WTC11 (cell line): ENCODE measurements at regions not wholly inside any gene's neighbourhood (a gene's known extent, or its start where the extent isn't known, plus 50 kb on each side); places are given as distances from the start of the nearest gene placed in this dataset.

Experiments used
- AFF4 ChIP-seq: sonication (generic); formaldehyde crosslinking; IDR thresholded peaks from 2 replicates; pipeline ENCODE4 v1.8.1; 2023; ENCODE audit warnings: mild to moderate bottlenecking, missing genetic modification reagents, borderline replicate concordance
- ATF1 ChIP-seq: sonication (generic); formaldehyde crosslinking; IDR thresholded peaks from 2 replicates; pipeline ENCODE4 v1.8.1; 2023; ENCODE audit warnings: mild to moderate bottlenecking, moderate library complexity, missing genetic modification reagents
- ATF3 ChIP-seq: sonication (generic); formaldehyde crosslinking; conservative IDR thresholded peaks from 2 replicates; pipeline ENCODE4 v1.8.1; 2022; ENCODE audit warnings: mild to moderate bottlenecking, missing genetic modification reagents
- TCF7 ChIP-seq: sonication (generic); formaldehyde crosslinking; IDR thresholded peaks from 2 replicates; pipeline ENCODE4 v1.8.0; 2022; ENCODE audit warnings: mild to moderate bottlenecking, low read depth, missing genetic modification reagents, moderate library complexity
- ZNF317 ChIP-seq: sonication (generic); formaldehyde crosslinking; IDR thresholded peaks from 2 replicates; pipeline ENCODE4 v1.8.1; 2023; ENCODE audit warnings: low read depth, mild to moderate bottlenecking, moderate library complexity, missing genetic modification reagents, borderline replicate concordance
- TF ChIP-seq, protein P1 (sequence below): fragments of 250-450 bp; sonication (Bioruptor Pico); IDR thresholded peaks from 2 replicates; pipeline ENCODE4 v2.1.2; 2022; ENCODE audit warnings: mild to moderate bottlenecking, moderate library complexity
- TF ChIP-seq, protein P2 (sequence below): sonication (generic); formaldehyde crosslinking; conservative IDR thresholded peaks from 2 replicates; pipeline ENCODE4 v1.8.1; 2023; ENCODE audit warnings: mild to moderate bottlenecking, low read depth, missing genetic modification reagents, moderate library complexity
- TF ChIP-seq, protein P3 (sequence below): fragments of 200-600 bp; IDR thresholded peaks from 2 replicates; pipeline ENCODE4 v1.8.0; 2022; ENCODE audit warnings: antibody characterized with exemption
- TF ChIP-seq, protein P4 (sequence below): sonication (generic); formaldehyde crosslinking; IDR thresholded peaks from 2 replicates; pipeline ENCODE4 v1.8.0; 2022; ENCODE audit warnings: mild to moderate bottlenecking, missing genetic modification reagents

DNA sequence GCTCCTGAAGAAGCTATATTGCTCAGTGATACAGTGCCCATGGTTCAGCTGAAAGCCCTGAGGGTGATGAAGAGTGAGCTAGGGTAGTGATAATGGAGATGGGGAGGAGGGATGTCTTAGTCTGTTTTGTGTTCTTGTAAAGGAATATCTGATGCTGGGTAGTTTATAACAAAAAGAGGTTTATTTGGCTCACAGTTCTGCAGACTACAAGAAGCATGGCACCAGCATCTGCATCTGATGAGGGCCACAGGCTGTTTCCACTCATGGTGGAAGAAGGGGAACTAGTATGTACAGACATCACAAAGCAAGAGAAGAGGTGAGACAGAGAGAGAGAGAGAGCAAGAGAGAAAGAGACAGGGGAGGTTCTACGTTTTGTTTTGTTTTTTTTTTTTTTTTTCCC is 417.3 kb upstream of the TRIB2 start:
- TF ChIP-seq, protein P1, sequence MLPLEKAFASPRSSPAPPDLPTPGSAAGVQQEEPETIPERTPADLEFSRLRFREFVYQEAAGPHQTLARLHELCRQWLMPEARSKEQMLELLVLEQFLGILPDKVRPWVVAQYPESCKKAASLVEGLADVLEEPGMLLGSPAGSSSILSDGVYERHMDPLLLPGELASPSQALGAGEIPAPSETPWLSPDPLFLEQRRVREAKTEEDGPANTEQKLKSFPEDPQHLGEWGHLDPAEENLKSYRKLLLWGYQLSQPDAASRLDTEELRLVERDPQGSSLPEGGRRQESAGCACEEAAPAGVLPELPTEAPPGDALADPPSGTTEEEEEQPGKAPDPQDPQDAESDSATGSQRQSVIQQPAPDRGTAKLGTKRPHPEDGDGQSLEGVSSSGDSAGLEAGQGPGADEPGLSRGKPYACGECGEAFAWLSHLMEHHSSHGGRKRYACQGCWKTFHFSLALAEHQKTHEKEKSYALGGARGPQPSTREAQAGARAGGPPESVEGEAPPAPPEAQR (CRISPR knock-in tag): no peak
- TF ChIP-seq, protein P2, sequence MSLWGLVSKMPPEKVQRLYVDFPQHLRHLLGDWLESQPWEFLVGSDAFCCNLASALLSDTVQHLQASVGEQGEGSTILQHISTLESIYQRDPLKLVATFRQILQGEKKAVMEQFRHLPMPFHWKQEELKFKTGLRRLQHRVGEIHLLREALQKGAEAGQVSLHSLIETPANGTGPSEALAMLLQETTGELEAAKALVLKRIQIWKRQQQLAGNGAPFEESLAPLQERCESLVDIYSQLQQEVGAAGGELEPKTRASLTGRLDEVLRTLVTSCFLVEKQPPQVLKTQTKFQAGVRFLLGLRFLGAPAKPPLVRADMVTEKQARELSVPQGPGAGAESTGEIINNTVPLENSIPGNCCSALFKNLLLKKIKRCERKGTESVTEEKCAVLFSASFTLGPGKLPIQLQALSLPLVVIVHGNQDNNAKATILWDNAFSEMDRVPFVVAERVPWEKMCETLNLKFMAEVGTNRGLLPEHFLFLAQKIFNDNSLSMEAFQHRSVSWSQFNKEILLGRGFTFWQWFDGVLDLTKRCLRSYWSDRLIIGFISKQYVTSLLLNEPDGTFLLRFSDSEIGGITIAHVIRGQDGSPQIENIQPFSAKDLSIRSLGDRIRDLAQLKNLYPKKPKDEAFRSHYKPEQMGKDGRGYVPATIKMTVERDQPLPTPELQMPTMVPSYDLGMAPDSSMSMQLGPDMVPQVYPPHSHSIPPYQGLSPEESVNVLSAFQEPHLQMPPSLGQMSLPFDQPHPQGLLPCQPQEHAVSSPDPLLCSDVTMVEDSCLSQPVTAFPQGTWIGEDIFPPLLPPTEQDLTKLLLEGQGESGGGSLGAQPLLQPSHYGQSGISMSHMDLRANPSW (CRISPR knock-in tag): no peak
- TF ChIP-seq ZNF317 (CRISPR knock-in tag) (no peak), TCF7 (CRISPR knock-in tag) (no peak), AFF4 (CRISPR knock-in tag) (no peak), ATF1 (CRISPR knock-in tag) (no peak), ATF3 (CRISPR knock-in tag) (no peak)
- TF ChIP-seq, protein P3, sequence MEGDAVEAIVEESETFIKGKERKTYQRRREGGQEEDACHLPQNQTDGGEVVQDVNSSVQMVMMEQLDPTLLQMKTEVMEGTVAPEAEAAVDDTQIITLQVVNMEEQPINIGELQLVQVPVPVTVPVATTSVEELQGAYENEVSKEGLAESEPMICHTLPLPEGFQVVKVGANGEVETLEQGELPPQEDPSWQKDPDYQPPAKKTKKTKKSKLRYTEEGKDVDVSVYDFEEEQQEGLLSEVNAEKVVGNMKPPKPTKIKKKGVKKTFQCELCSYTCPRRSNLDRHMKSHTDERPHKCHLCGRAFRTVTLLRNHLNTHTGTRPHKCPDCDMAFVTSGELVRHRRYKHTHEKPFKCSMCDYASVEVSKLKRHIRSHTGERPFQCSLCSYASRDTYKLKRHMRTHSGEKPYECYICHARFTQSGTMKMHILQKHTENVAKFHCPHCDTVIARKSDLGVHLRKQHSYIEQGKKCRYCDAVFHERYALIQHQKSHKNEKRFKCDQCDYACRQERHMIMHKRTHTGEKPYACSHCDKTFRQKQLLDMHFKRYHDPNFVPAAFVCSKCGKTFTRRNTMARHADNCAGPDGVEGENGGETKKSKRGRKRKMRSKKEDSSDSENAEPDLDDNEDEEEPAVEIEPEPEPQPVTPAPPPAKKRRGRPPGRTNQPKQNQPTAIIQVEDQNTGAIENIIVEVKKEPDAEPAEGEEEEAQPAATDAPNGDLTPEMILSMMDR: no peak
- TF ChIP-seq, protein P4, sequence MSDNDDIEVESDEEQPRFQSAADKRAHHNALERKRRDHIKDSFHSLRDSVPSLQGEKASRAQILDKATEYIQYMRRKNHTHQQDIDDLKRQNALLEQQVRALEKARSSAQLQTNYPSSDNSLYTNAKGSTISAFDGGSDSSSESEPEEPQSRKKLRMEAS: no peak
